ENCODE measurements at regions not wholly inside any gene's neighbourhood (a gene's known extent, or its start where the extent isn't known, plus 50 kb on each side); places are given as distances from the start of the nearest gene placed in this dataset.
"Not testable (repeated sequence)": the region's sequence is repeated elsewhere in the genome, so short reads cannot be mapped to it uniquely, and the experiment has no call there.

DNA sequence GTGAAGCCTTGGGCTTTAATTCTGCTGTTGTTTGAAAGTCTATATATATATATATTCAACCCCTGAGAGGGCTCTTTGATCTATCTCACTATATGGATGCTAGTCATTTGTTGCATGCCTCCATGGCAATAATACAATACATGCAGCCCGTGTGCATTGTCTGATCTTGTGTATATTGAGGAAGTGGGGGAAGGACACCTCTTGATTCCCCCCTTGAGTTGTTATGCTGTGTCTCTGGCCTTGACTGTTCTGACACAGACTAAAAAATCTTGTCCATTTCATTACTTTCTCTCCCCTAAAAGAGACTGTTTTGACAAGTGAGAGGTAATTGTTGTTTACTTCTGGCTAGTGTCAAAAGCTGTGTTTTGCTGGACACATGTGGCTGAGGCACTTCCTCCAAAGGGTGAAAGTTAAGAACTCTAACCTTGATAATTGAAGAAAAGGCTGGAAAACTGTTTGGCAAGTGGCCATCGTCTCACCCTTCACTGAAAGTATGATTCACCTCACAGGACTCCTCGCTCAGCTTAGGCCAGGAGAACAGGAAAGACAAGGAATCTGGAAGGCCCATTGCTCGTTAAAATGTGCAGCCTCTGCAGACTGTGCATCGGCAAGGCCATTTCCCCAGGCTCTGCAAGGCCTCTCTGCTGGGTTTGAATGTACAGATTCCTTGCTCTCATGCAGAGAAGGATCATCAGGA is 304.0 kb downstream of the PRELID2 start:
- TF ChIP-seq, protein P1, sequence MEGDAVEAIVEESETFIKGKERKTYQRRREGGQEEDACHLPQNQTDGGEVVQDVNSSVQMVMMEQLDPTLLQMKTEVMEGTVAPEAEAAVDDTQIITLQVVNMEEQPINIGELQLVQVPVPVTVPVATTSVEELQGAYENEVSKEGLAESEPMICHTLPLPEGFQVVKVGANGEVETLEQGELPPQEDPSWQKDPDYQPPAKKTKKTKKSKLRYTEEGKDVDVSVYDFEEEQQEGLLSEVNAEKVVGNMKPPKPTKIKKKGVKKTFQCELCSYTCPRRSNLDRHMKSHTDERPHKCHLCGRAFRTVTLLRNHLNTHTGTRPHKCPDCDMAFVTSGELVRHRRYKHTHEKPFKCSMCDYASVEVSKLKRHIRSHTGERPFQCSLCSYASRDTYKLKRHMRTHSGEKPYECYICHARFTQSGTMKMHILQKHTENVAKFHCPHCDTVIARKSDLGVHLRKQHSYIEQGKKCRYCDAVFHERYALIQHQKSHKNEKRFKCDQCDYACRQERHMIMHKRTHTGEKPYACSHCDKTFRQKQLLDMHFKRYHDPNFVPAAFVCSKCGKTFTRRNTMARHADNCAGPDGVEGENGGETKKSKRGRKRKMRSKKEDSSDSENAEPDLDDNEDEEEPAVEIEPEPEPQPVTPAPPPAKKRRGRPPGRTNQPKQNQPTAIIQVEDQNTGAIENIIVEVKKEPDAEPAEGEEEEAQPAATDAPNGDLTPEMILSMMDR (IDR thresholded peaks at IDR 0.05; ENCODE audit: extremely low read depth, missing control alignments) = no peak
- DNase-seq (ENCODE audit: low spot score) = no peak

DNA sequence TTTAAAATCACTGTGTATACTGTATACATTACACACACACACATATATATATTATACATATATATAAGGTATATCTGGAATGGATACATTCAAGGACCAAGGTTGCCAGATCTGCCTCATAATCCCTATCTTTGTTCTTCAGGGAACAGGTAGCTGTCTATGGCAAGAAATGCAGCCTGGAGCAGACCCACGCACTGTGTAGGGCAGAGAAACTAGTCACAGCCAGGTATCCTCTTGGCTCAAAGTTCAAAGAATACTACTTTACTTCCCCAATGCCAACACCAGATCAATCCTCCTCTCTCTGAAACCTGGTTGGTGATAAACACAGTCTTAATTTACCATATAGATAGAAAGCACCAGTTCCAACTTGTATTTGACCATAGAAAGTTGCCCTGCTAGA is 313.6 kb downstream of the PRELID2 start:
- TF ChIP-seq, protein P1 (IDR thresholded peaks at IDR 0.05; ENCODE audit: extremely low read depth, missing control alignments) = no peak
- DNase-seq (ENCODE audit: low spot score) = no peak

DNA sequence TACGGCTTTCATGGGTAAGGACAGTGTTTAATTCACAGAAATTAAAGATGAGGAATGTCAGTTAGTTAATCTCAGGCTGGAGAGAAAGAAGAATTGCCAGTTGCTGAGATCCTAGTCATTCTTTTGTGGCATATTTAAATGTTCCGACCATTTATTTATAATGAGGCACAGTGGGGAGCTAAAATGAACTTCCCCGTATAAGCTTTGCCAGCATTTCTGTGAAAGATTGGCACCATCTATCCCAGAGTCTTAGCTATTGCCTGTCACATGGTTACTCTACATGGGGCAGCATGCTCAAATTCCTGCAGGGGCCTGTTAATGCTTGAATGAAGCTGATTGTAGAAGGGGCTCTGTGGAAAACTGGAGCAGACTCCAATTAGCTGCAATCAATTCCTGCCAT is 314.1 kb downstream of the PRELID2 start:
- no peak for DNase-seq (ENCODE audit: low spot score)
- TF ChIP-seq, protein P1 (IDR thresholded peaks at IDR 0.05; ENCODE audit: extremely low read depth, missing control alignments) = no peak

DNA sequence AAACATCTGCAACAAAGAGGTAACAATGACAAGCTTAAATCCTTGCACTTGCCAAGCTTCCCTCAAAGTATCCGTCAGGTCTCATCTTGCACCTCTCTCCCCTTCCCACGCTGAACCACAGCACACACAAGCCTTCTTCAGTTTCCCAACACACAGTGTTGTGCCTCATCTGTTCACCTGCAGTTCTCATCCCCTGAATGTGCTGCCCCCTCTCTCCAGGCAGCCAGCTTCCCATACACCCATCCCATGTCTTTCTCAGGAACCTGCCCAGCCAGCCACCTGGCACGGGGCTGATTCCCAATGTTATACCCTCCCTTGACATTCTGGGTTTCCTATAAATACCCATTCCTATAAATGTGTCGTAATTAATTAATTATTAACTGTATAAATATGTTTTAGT is 314.8 kb downstream of the PRELID2 start:
- DNase-seq (ENCODE audit: low spot score) = no peak
- TF ChIP-seq, protein P1 (IDR thresholded peaks at IDR 0.05; ENCODE audit: extremely low read depth, missing control alignments) = no peak

DNA sequence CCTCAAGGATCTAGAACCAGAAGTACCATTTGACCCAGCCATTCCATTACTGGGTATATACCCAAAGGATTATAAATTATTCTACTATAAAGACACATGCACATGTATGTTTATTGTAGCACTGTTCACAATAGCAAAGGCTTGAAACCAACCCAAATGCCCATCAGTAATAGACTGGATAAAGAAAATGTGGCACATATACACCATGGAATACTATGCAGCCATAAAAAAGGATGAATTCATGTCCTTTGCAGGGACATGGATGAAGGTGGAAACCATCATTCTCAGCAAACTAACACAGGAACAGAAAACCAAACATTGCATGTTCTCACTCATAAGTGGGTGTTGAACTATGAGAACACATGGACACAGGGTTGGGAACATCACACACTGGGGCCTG is 317.6 kb downstream of the PRELID2 start:
- not testable (repeated sequence) for DNase-seq (ENCODE audit: low spot score)

DNA sequence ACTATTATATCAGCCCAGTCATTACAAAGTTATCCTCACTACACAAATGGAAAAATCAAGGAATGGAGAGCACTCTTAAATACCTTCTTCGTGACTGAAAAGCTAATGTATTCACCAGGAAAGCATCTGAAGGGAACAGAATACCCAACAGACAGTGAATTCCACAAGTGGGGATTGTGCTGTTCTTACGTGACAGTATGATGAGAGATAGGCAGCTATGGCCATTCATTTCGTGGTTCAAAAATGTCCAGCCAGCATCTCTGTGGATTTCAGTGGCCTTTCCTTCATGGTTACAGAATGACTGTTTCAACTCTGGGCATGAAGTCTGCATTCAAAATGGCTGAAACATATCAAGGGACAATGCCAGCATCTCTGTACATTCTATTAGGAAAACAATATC is 323.8 kb downstream of the PRELID2 start:
- no peak for DNase-seq (ENCODE audit: low spot score)
- TF ChIP-seq, protein P1 (IDR thresholded peaks at IDR 0.05; ENCODE audit: extremely low read depth, missing control alignments) = no peak

DNA sequence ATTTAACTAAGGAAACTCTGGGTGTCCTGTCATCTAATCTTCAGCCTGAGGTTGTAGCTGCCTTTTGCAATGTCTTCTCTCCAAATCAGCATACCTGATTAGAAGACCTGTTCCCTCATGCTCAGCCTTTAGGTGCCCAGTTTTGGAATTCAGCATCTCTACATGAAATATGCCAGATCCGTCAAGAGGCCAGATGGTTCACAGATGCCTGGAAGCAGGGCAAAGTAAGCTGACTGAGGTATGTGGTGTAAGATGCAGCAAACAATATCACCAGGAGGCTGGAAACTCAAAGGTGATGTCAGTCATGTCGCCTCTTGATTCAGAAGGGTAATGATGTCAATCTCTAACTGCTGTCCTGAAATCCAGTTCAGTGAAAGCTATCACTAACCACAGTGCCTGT is 324.4 kb downstream of the PRELID2 start:
- DNase-seq (ENCODE audit: low spot score) = no peak

More for the DNA sequence above, 324.4 kb downstream of the PRELID2 start:
- TF ChIP-seq, protein P1 (IDR thresholded peaks at IDR 0.05; ENCODE audit: extremely low read depth, missing control alignments) = no peak
